ENCODE measurements at regions not wholly inside any gene's neighbourhood (a gene's known extent, or its start where the extent isn't known, plus 50 kb on each side); places are given as distances from the start of the nearest gene placed in this dataset.

DNA sequence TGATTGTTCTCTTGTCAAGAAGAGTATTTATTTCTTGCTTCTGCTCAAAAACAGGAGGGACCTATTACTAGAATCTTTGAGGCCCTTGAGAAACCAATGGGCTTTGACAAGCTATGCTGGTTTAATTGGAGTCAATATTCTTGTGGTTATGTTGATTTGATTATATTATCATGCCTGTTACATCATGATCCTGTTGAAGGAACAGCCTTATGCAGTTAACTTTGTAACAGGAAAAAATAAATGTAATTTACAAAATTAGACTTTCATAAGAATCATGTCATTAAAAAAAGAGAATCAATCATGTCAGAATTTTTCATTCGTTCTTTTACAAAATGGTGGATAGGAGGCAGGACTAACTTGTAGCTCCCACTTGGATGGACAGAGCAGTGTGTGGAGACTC is 386.1 kb upstream of the DDI1 start:
- TF ChIP-seq, protein P1, sequence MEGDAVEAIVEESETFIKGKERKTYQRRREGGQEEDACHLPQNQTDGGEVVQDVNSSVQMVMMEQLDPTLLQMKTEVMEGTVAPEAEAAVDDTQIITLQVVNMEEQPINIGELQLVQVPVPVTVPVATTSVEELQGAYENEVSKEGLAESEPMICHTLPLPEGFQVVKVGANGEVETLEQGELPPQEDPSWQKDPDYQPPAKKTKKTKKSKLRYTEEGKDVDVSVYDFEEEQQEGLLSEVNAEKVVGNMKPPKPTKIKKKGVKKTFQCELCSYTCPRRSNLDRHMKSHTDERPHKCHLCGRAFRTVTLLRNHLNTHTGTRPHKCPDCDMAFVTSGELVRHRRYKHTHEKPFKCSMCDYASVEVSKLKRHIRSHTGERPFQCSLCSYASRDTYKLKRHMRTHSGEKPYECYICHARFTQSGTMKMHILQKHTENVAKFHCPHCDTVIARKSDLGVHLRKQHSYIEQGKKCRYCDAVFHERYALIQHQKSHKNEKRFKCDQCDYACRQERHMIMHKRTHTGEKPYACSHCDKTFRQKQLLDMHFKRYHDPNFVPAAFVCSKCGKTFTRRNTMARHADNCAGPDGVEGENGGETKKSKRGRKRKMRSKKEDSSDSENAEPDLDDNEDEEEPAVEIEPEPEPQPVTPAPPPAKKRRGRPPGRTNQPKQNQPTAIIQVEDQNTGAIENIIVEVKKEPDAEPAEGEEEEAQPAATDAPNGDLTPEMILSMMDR (IDR thresholded peaks at IDR 0.05): no peak
- no peak overlapping the region for H3K4me2 ChIP-seq (replicated peaks; ENCODE audit: extremely low read depth, low read length, poor library complexity, severe bottlenecking)
- H3K27ac ChIP-seq (ENCODE audit: low read depth in 1 of 2, low read length in 2 of 2): no peak overlapping the region
- peaks cover 0 to 5% of the 10 kb centered on the region in 2 donors for H3K9me3 ChIP-seq (replicated peaks in 1 of 2; ENCODE audit: control insufficient read depth in 1 of 2, insufficient read depth in 1 of 2, low read length in 2 of 2)
- no peaks in the 10 kb centered on the region for H3K4me1 ChIP-seq (ENCODE audit: control insufficient read depth in 1 of 2, insufficient read depth in 2 of 2, low read length in 2 of 2)
- H3K4me1 Mint-ChIP-seq: no peaks in the 10 kb centered on the region
- no peaks in the 10 kb centered on the region for H3K27me3 ChIP-seq (ENCODE audit: control insufficient read depth in 2 of 2, insufficient read depth in 2 of 2, low read length in 2 of 2)
- no peak overlapping the region for H2AFZ ChIP-seq (ENCODE audit: insufficient read depth, low read depth, low read length, poor library complexity, severe bottlenecking)
- no peak overlapping the region for H3K4me3 Mint-ChIP-seq
- H3K27me3 Mint-ChIP-seq (ENCODE audit: low read depth in 3 of 3): peaks cover 0 to 5% (median 0%) of the 10 kb centered on the region in 3 donors
- H3K79me2 ChIP-seq (ENCODE audit: insufficient read depth, low read length): no peaks in the 10 kb centered on the region
- H3K27ac Mint-ChIP-seq: no peak overlapping the region
- WGBS (ENCODE audit: insufficient coverage): no CpG with 5 or more reads among the region's 1 CpG
- no peaks in the 10 kb centered on the region for H3K36me3 ChIP-seq (replicated peaks in 1 of 2; ENCODE audit: control insufficient read depth in 1 of 2, insufficient read depth in 2 of 2, low read length in 2 of 2)
- H3K9ac ChIP-seq (ENCODE audit: insufficient read depth, low read length, poor library complexity, severe bottlenecking): no peak overlapping the region
- H3K9me3 Mint-ChIP-seq: peaks cover 6 to 15% (median 11%) of the 10 kb centered on the region in 7 donors
- H3K4me3 ChIP-seq (replicated peaks in 1 of 3; ENCODE audit: low read depth in 2 of 3, low read length in 3 of 3): no peak overlapping the region
- H4K20me1 ChIP-seq (ENCODE audit: insufficient read depth, low read length): no peaks in the 10 kb centered on the region
- no peaks in the 10 kb centered on the region for H3K36me3 Mint-ChIP-seq
- no peak for DNase-seq
- intact Hi-C loops (cut with micrococcal nuclease): no loop called here

DNA sequence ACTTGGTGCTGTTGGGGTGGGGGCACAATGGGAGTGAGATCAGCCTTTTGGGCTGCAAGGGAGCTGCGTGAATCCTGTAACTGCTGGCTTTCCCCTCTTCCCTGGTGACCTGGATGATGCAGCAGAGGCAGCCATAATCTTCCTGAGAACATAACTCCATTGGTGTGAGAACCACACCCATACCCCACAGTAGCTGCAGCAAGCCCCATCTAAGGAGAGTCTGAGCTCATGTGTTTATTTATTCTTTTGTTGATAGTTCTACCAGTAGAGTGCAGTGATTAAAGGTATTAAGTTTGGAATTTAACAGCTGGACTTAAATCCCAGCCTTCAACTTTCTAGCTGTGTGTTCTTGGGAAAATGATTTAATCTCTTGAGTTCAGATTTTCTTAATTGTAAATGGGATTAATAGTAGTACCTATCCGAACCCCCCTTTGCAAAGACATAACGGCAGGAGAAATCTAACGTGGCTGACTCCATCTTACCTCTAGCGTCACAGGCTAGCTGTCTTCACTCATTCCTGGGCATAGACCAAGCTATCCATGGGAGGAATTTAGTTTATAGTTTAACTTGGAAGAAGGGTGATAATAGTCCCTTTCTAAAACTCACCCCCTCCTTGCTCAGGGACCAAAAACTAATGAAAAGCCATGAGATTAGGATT is 385.0 kb upstream of the DDI1 start:
- H3K4me3 Mint-ChIP-seq: no peak overlapping the region
- 86% methylated on average over 1 of the region's 5 CpGs for WGBS (ENCODE audit: insufficient coverage)
- intact Hi-C loops (cut with micrococcal nuclease): no loop called here

More for the DNA sequence above, 385.0 kb upstream of the DDI1 start:
- no peaks in the 10 kb centered on the region for H3K27me3 ChIP-seq (ENCODE audit: control insufficient read depth in 2 of 2, insufficient read depth in 2 of 2, low read length in 2 of 2)
- H3K9me3 ChIP-seq (replicated peaks in 1 of 2; ENCODE audit: control insufficient read depth in 1 of 2, insufficient read depth in 1 of 2, low read length in 2 of 2): peaks cover 0 to 5% of the 10 kb centered on the region in 2 donors
- Mint-ChIP-seq H3K27me3 (ENCODE audit: low read depth in 3 of 3) (peaks cover 0 to 1% (median 0%) of the 10 kb centered on the region in 3 donors), H3K9me3 (peaks cover 6 to 15% (median 8%) of the 10 kb centered on the region in 7 donors), H3K4me1 (no peaks in the 10 kb centered on the region), H3K27ac (no peak overlapping the region), H3K36me3 (no peaks in the 10 kb centered on the region)
- H3K79me2 ChIP-seq (ENCODE audit: insufficient read depth, low read length): no peaks in the 10 kb centered on the region
- H3K4me1 ChIP-seq (ENCODE audit: control insufficient read depth in 1 of 2, insufficient read depth in 2 of 2, low read length in 2 of 2): no peaks in the 10 kb centered on the region
- no peaks in the 10 kb centered on the region for H3K36me3 ChIP-seq (replicated peaks in 1 of 2; ENCODE audit: control insufficient read depth in 1 of 2, insufficient read depth in 2 of 2, low read length in 2 of 2)
- TF ChIP-seq, protein P1 (IDR thresholded peaks at IDR 0.05): no peak
- no peak overlapping the region for H3K27ac ChIP-seq (ENCODE audit: low read depth in 1 of 2, low read length in 2 of 2)
- no peak for DNase-seq
- no peak overlapping the region for H3K9ac ChIP-seq (ENCODE audit: insufficient read depth, low read length, poor library complexity, severe bottlenecking)
- no peaks in the 10 kb centered on the region for H4K20me1 ChIP-seq (ENCODE audit: insufficient read depth, low read length)
- no peak overlapping the region for H3K4me2 ChIP-seq (replicated peaks; ENCODE audit: extremely low read depth, low read length, poor library complexity, severe bottlenecking)
- H3K4me3 ChIP-seq (replicated peaks in 1 of 3; ENCODE audit: low read depth in 2 of 3, low read length in 3 of 3): no peak overlapping the region
- no peak overlapping the region for H2AFZ ChIP-seq (ENCODE audit: insufficient read depth, low read depth, low read length, poor library complexity, severe bottlenecking)
